ENCODE measurements at regions not wholly inside any gene's neighbourhood (a gene's known extent, or its start where the extent isn't known, plus 50 kb on each side); places are given as distances from the start of the nearest gene placed in this dataset.

DNA sequence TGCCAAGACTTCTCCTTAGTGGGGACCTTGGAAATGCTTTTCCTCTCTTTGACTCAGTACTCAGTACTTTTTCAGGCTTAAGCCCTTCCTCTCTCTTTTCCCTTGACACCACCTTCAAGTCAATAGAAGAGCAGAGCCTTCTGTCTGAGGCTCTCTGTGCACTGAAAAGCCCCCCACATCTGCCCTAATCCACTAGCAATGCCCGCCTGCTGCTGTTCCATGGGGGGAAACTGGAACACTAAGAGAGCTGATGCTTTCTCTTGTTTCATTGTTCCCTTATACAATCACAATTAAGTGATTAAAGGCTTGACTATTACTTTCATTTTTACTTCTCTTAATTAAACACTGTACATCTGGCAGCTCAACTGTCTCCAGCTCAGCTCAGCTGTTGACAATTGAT, 254.5 kb downstream of the SLITRK6 start:
- TF ChIP-seq, protein P1, sequence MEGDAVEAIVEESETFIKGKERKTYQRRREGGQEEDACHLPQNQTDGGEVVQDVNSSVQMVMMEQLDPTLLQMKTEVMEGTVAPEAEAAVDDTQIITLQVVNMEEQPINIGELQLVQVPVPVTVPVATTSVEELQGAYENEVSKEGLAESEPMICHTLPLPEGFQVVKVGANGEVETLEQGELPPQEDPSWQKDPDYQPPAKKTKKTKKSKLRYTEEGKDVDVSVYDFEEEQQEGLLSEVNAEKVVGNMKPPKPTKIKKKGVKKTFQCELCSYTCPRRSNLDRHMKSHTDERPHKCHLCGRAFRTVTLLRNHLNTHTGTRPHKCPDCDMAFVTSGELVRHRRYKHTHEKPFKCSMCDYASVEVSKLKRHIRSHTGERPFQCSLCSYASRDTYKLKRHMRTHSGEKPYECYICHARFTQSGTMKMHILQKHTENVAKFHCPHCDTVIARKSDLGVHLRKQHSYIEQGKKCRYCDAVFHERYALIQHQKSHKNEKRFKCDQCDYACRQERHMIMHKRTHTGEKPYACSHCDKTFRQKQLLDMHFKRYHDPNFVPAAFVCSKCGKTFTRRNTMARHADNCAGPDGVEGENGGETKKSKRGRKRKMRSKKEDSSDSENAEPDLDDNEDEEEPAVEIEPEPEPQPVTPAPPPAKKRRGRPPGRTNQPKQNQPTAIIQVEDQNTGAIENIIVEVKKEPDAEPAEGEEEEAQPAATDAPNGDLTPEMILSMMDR (IDR thresholded peaks at IDR 0.05) = no peak
- TF ChIP-seq POLR2A (IDR thresholded peaks at IDR 0.05) = no peak
